ENCODE measurements at regions not wholly inside any gene's neighbourhood (a gene's known extent, or its start where the extent isn't known, plus 50 kb on each side); places are given as distances from the start of the nearest gene placed in this dataset.
A peak's percentile ranks its signal among the peaks of the same experiment; 100 is the strongest.

- peak; percentile 84 for TF ChIP-seq CTCF (conservative IDR thresholded peaks at IDR 0.05; ENCODE audit: low read length)
- DNase-seq (ENCODE audit: low read depth), result peak; percentile 75
- no peak overlapping the region for H3K4me3 ChIP-seq (ENCODE audit: low read length)
Observed at GRCh38 chr12:128069359-128069997, 197.5 kb upstream of the TMEM132C start.

GRCh38 chr12:128073937-128074336 lies 193.0 kb upstream of the TMEM132C start:
- H3K4me3 ChIP-seq (ENCODE audit: low read length), result no peak overlapping the region
- no peak for TF ChIP-seq CTCF (conservative IDR thresholded peaks at IDR 0.05; ENCODE audit: low read length)
- DNase-seq (ENCODE audit: low read depth), result no peak

GRCh38 chr12:128075332-128075731 lies 191.6 kb upstream of the TMEM132C start:
- TF ChIP-seq CTCF (conservative IDR thresholded peaks at IDR 0.05; ENCODE audit: low read length), result no peak
- H3K4me3 ChIP-seq (ENCODE audit: low read length), result no peak overlapping the region
- no peak for DNase-seq (ENCODE audit: low read depth)

- DNase-seq (ENCODE audit: low read depth), result peak; percentile 92
Observed at GRCh38 chr12:128076188-128076587, 190.8 kb upstream of the TMEM132C start.

GRCh38 chr12:128077211-128077916 lies 189.6 kb upstream of the TMEM132C start:
- peak; percentile 19 for DNase-seq (ENCODE audit: low read depth)
- no peak overlapping the region for H3K4me3 ChIP-seq (ENCODE audit: low read length)
- TF ChIP-seq CTCF (conservative IDR thresholded peaks at IDR 0.05; ENCODE audit: low read length), result no peak

More at GRCh38 chr12:128076188-128076587, 190.8 kb upstream of the TMEM132C start:
- no peak overlapping the region for H3K4me3 ChIP-seq (ENCODE audit: low read length)
- TF ChIP-seq CTCF (conservative IDR thresholded peaks at IDR 0.05; ENCODE audit: low read length), result no peak

- no peak for TF ChIP-seq CTCF (conservative IDR thresholded peaks at IDR 0.05; ENCODE audit: low read length)
- no peak overlapping the region for H3K4me3 ChIP-seq (ENCODE audit: low read length)
- no peak for DNase-seq (ENCODE audit: low read depth)
Observed at GRCh38 chr12:128077917-128078298, 189.1 kb upstream of the TMEM132C start.

All from AG10803 (cell line).